DOHH2 (cell line): ENCODE measurements at regions not wholly inside any gene's neighbourhood (a gene's known extent, or its start where the extent isn't known, plus 50 kb on each side); places are given as distances from the start of the nearest gene placed in this dataset.

Experiments
- H3F3A ChIP-seq: fragments of 200-600 bp; sonication (generic), shearing (Covaris generic); 2 replicates; pipeline ENCODE4 v1.6.0; 2016; ENCODE audit warnings: antibody characterized with exemption, mild to moderate bottlenecking; ENCODE audit not compliant: control insufficient read depth, insufficient read depth
- H3K27ac ChIP-seq: fragments of 200-600 bp; sonication (generic); 2 replicates; pipeline ENCODE4 v1.5.1; 2014; ENCODE audit warnings: low read depth, mild to moderate bottlenecking, low read length, moderate library complexity
- H3K27me3 ChIP-seq: fragments of 200-600 bp; sonication (generic); 2 replicates; pipeline ENCODE4 v1.6.1; 2014; ENCODE audit warnings: mild to moderate bottlenecking, low read length, mixed read lengths; ENCODE audit not compliant: control insufficient read depth
- H3K36me3 ChIP-seq: fragments of 200-600 bp; sonication (generic); 2 replicates; pipeline ENCODE4 v1.6.1; 2014; ENCODE audit warnings: mild to moderate bottlenecking, low read length, moderate library complexity, mixed read lengths; ENCODE audit not compliant: control insufficient read depth
- H3K4me1 ChIP-seq: fragments of 200-600 bp; sonication (generic); 2 replicates; pipeline ENCODE4 v1.6.1; 2014; ENCODE audit warnings: mild to moderate bottlenecking, low read length, mixed read lengths; ENCODE audit not compliant: control insufficient read depth
- H3K4me2 ChIP-seq: fragments of 200-600 bp; sonication (generic); 2 replicates; pipeline ENCODE4 v1.6.0; 2014; ENCODE audit warnings: mild to moderate bottlenecking, low read length, moderate library complexity
- H3K4me3 ChIP-seq: fragments of 200-600 bp; sonication (generic); 2 replicates; pipeline ENCODE4 v1.5.1; 2014; ENCODE audit warnings: mild to moderate bottlenecking, low read length, mixed read lengths
- H3K79me2 ChIP-seq: fragments of 200-600 bp; sonication (generic); 2 replicates; pipeline ENCODE4 v1.6.1; 2014; ENCODE audit warnings: mild to moderate bottlenecking, low read length, mixed read lengths; ENCODE audit not compliant: control insufficient read depth
- H3K9me2 ChIP-seq: fragments of 200-600 bp; sonication (generic); replicated peaks from 2 replicates; pipeline ENCODE4 v1.6.1; 2014; ENCODE audit warnings: mild to moderate bottlenecking, low read length, mixed read lengths; ENCODE audit not compliant: control insufficient read depth
- H3K9me3 ChIP-seq: fragments of 200-600 bp; sonication (generic); 2 replicates; pipeline ENCODE4 v1.6.1; 2014; ENCODE audit warnings: antibody characterized with exemption, low read length, mixed read lengths; ENCODE audit not compliant: control insufficient read depth, insufficient read depth
- H4K20me1 ChIP-seq: fragments of 200-600 bp; sonication (generic); 2 replicates; pipeline ENCODE4 v1.6.0; 2014; ENCODE audit warnings: low read depth, mild to moderate bottlenecking, antibody characterized with exemption, low read length, moderate library complexity; ENCODE audit not compliant: control insufficient read depth, insufficient read depth
- EZH2phosphoT487 ChIP-seq: fragments of 200-600 bp; sonication (generic); IDR thresholded peaks from 2 replicates; pipeline ENCODE4 v1.6.1; 2017; ENCODE audit warnings: borderline replicate concordance, mild to moderate bottlenecking, antibody characterized with exemption, low read length, moderate library complexity, mixed read lengths
- TF ChIP-seq, protein P1 (sequence below): fragments of 200-600 bp; sonication (generic); IDR thresholded peaks from one replicate; pipeline ENCODE4 v1.5.1; 2014; ENCODE audit warnings: antibody characterized with exemption, mild to moderate bottlenecking, low read depth, low read length; ENCODE audit not compliant: poor library complexity, severe bottlenecking

GRCh38 chr1:182191381-182192115 lies 130.0 kb upstream of the ZNF648 start:
- Histone ChIP-seq H3K9me2 (no peaks in the 10 kb centered on the region), H3K27me3 (no peaks in the 10 kb centered on the region), H4K20me1 (no peaks in the 10 kb centered on the region), H3K36me3 (no peaks in the 10 kb centered on the region), H3K27ac (no peak overlapping the region), H3K4me3 (no peak overlapping the region), H3K4me2 (no peak overlapping the region), H3F3A (no peaks in the 10 kb centered on the region), H3K4me1 (no peaks in the 10 kb centered on the region), H3K79me2 (no peaks in the 10 kb centered on the region), H3K9me3 (no peaks in the 10 kb centered on the region)
- TF ChIP-seq, protein P1, sequence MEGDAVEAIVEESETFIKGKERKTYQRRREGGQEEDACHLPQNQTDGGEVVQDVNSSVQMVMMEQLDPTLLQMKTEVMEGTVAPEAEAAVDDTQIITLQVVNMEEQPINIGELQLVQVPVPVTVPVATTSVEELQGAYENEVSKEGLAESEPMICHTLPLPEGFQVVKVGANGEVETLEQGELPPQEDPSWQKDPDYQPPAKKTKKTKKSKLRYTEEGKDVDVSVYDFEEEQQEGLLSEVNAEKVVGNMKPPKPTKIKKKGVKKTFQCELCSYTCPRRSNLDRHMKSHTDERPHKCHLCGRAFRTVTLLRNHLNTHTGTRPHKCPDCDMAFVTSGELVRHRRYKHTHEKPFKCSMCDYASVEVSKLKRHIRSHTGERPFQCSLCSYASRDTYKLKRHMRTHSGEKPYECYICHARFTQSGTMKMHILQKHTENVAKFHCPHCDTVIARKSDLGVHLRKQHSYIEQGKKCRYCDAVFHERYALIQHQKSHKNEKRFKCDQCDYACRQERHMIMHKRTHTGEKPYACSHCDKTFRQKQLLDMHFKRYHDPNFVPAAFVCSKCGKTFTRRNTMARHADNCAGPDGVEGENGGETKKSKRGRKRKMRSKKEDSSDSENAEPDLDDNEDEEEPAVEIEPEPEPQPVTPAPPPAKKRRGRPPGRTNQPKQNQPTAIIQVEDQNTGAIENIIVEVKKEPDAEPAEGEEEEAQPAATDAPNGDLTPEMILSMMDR = no peak
- no peak for TF ChIP-seq EZH2phosphoT487

GRCh38 chr1:182189535-182190066 lies 128.1 kb upstream of the ZNF648 start:
- Histone ChIP-seq H3K9me3 (no peaks in the 10 kb centered on the region), H3K4me1 (no peaks in the 10 kb centered on the region), H3K27me3 (no peaks in the 10 kb centered on the region)

GRCh38 chr1:182186757-182187146 lies 125.2 kb upstream of the ZNF648 start:
- no peak overlapping the region for H3K4me3 ChIP-seq

More at GRCh38 chr1:182189535-182190066, 128.1 kb upstream of the ZNF648 start:
- TF ChIP-seq, protein P1 = no peak
- no peak for TF ChIP-seq EZH2phosphoT487
- Histone ChIP-seq H3K27ac (no peak overlapping the region), H3K4me2 (no peak overlapping the region), H3K79me2 (no peaks in the 10 kb centered on the region), H3K4me3 (no peak overlapping the region), H3F3A (no peaks in the 10 kb centered on the region), H4K20me1 (no peaks in the 10 kb centered on the region), H3K9me2 (no peaks in the 10 kb centered on the region), H3K36me3 (no peaks in the 10 kb centered on the region)

More at GRCh38 chr1:182186757-182187146, 125.2 kb upstream of the ZNF648 start:
- TF ChIP-seq, protein P1 = no peak
- no peak for TF ChIP-seq EZH2phosphoT487
- Histone ChIP-seq H4K20me1 (no peaks in the 10 kb centered on the region), H3K9me2 (no peaks in the 10 kb centered on the region), H3K36me3 (no peaks in the 10 kb centered on the region), H3K27me3 (no peaks in the 10 kb centered on the region), H3K9me3 (no peaks in the 10 kb centered on the region), H3K79me2 (no peaks in the 10 kb centered on the region), H3K4me1 (no peaks in the 10 kb centered on the region), H3K27ac (no peak overlapping the region), H3F3A (no peaks in the 10 kb centered on the region), H3K4me2 (no peak overlapping the region)
